HEK293T (cell line): ENCODE measurements at regions not wholly inside any gene's neighbourhood (a gene's known extent, or its start where the extent isn't known, plus 50 kb on each side); places are given as distances from the start of the nearest gene placed in this dataset.

Source experiments
- BHLHE40 ChIP-seq: fragments of 450-650 bp; IDR thresholded peaks from 2 replicates; pipeline ENCODE4 v1.6.1; 2016; ENCODE audit warnings: mild to moderate bottlenecking, moderate library complexity, borderline replicate concordance
- FOXK2 ChIP-seq: fragments of 450-650 bp; IDR thresholded peaks from 2 replicates; pipeline ENCODE4 v1.6.1; 2016; ENCODE audit warnings: mild to moderate bottlenecking
- FOXM1 ChIP-seq: fragments of 450-650 bp; IDR thresholded peaks from 2 replicates; pipeline ENCODE4 v1.6.1; 2017; ENCODE audit warnings: mild to moderate bottlenecking, borderline replicate concordance
- L3MBTL2 ChIP-seq: fragments of 450-650 bp; conservative IDR thresholded peaks from 2 replicates; pipeline ENCODE4 v1.6.1; 2016; ENCODE audit warnings: mild to moderate bottlenecking
- NFRKB ChIP-seq: fragments of 450-650 bp; IDR thresholded peaks from 2 replicates; pipeline ENCODE4 v1.6.1; 2016; ENCODE audit warnings: mild to moderate bottlenecking, moderate library complexity
- SP1 ChIP-seq: fragments of 450-650 bp; IDR thresholded peaks from 2 replicates; pipeline ENCODE4 v1.6.1; 2017
- TARDBP ChIP-seq: fragments of 450-650 bp; IDR thresholded peaks from 2 replicates; pipeline ENCODE4 v1.6.1; 2016

GRCh38 chr5:42235837-42236236 is 187.4 kb upstream of the GHR start:
- TF ChIP-seq L3MBTL2, result no peak
- no peak for TF ChIP-seq SP1
- TF ChIP-seq TARDBP, result no peak
- TF ChIP-seq NFRKB, result no peak
- TF ChIP-seq FOXK2, result no peak
- TF ChIP-seq BHLHE40, result no peak
- TF ChIP-seq FOXM1, result no peak
